K562 (cell line): ENCODE measurements at regions not wholly inside any gene's neighbourhood (a gene's known extent, or its start where the extent isn't known, plus 50 kb on each side); places are given as distances from the start of the nearest gene placed in this dataset.
"Not testable (repeated sequence)": the region's sequence is repeated elsewhere in the genome, so short reads cannot be mapped to it uniquely, and the experiment has no call there.

Source experiments
- ATAC-seq: fragments of 200-7000 bp; cut with Tn5 transposase; 3 replicates; pipeline ENCODE4 v1.9.1; 2020; ENCODE audit warnings: moderate library complexity
- BruUV-seq: library from RNA; stranded (reverse); fragments of 400-500 nt; replicated peaks from 2 replicates; lab custom pipeline; 2021; lab: Mats Ljungman, UMichigan
- CTCF ChIA-PET: fragments of 300-600 bp; formaldehyde crosslinking; extraction: SDS; loops from one replicate; lab custom pipeline; 2021; ENCODE audit warnings: low intra/inter-chr PET ratio; lab: Yijun Ruan, JAX
- POLR2A ChIA-PET: fragments of 300-600, 350-650 bp; sonication (Branson Sonifier 250); formaldehyde crosslinking; extraction: SDS; loops from one replicate; lab custom pipeline; 2021; ENCODE audit warnings: antibody characterized with exemption, inconsistent platforms; lab: Yijun Ruan, JAX
- DNase-seq, 4 experiments: peaks; one replicate each; pipeline versions ENCODE4 v3.0.0 to v3.0.0-alpha.2; 2011 to 2018; ENCODE audit warnings: low spot score in 3 of 4, mixed read lengths in 3 of 4; ENCODE audit errors: extremely low read depth in 1 of 4
- FAIRE-seq: peaks from 2 replicates; lab custom pipeline; 2011; peaks lifted over from hg19 to GRCh38; lab: Jason Lieb, UNC
- H2AFZ ChIP-seq: 2 replicates; pipeline ENCODE4 v1.6.0; 2011; ENCODE audit warnings: low read depth, low read length, control low read depth, inconsistent platforms
- H3K27ac ChIP-seq: fragments of 200-600 bp; 3 replicates; pipeline ENCODE4 v1.8.0; 2011; ENCODE audit warnings: low read depth, mild to moderate bottlenecking, control low read depth, inconsistent platforms, low read length, moderate library complexity, mixed read lengths; ENCODE audit errors: extremely low read depth
- H3K27me3 ChIP-seq, 2 experiments: fragments of 300-600 bp in 1 of 2; 2 replicates in 1 of 2; 3 replicates in 1 of 2; pipeline versions ENCODE4 v1.6.0 to v1.8.0; 2011; ENCODE audit warnings: inconsistent platforms in 2 of 2, low read length in 2 of 2, mild to moderate bottlenecking in 1 of 2, mixed read lengths in 1 of 2, moderate library complexity in 1 of 2; ENCODE audit not compliant: control insufficient read depth in 2 of 2, insufficient read depth in 2 of 2
- H3K36me3 ChIP-seq: fragments of 300-600 bp; 3 replicates; pipeline ENCODE4 v1.8.0; 2011; ENCODE audit warnings: mild to moderate bottlenecking, low read length, inconsistent platforms; ENCODE audit not compliant: control insufficient read depth, insufficient read depth
- H3K4me1 ChIP-seq, 2 experiments: fragments of 200-600 bp in 1 of 2; replicated peaks in 1 of 2; 2 replicates in 1 of 2; 3 replicates in 1 of 2; pipeline versions ENCODE4 v1.5.1 to v1.8.0; 2011; ENCODE audit warnings: inconsistent platforms in 2 of 2, low read length in 2 of 2, mild to moderate bottlenecking in 1 of 2, mixed read lengths in 1 of 2, moderate library complexity in 1 of 2; ENCODE audit not compliant: control insufficient read depth in 2 of 2, insufficient read depth in 2 of 2
- H3K4me2 ChIP-seq: 2 replicates; pipeline ENCODE4 v1.6.1; 2011; ENCODE audit warnings: low read length, control low read depth, inconsistent platforms, mixed read lengths; ENCODE audit not compliant: insufficient read depth
- H3K4me3 ChIP-seq: fragments of 200-600 bp; sonication (generic), shearing (Covaris generic); 2 replicates; pipeline ENCODE4 v1.5.1; 2016; ENCODE audit warnings: control low read depth, inconsistent platforms
- H3K79me2 ChIP-seq: fragments of 200-600 bp; 3 replicates; pipeline ENCODE4 v1.8.0; 2011; ENCODE audit warnings: low read length, inconsistent platforms; ENCODE audit not compliant: control insufficient read depth, insufficient read depth
- H3K9ac ChIP-seq, 2 experiments: 2 replicates each; pipeline versions ENCODE4 v1.6.0 to v1.6.1; 2011; ENCODE audit warnings: low read depth in 2 of 2, low read length in 2 of 2, control low read depth in 1 of 2, inconsistent platforms in 1 of 2, mild to moderate bottlenecking in 1 of 2, mixed read lengths in 1 of 2; ENCODE audit not compliant: insufficient read depth in 1 of 2
- H3K9me1 ChIP-seq: one replicate; pipeline ENCODE4 v1.6.0; 2011; ENCODE audit warnings: inconsistent platforms, mild to moderate bottlenecking, low read length, moderate library complexity; ENCODE audit not compliant: control insufficient read depth, insufficient read depth
- H3K9me3 ChIP-seq: replicated peaks from 2 replicates; pipeline ENCODE4 v1.5.1; 2011; ENCODE audit warnings: low read depth, low read length, inconsistent platforms; ENCODE audit not compliant: control insufficient read depth, insufficient read depth
- H4K20me1 ChIP-seq: replicated peaks from 2 replicates; pipeline ENCODE4 v1.6.1; 2011; ENCODE audit warnings: low read length, inconsistent platforms, mixed read lengths; ENCODE audit not compliant: control insufficient read depth, insufficient read depth
- ASH1L ChIP-seq: fragments of 450-650 bp; IDR thresholded peaks from 2 replicates; pipeline ENCODE4 v1.6.1; 2018; ENCODE audit warnings: borderline replicate concordance, mild to moderate bottlenecking, low read depth; ENCODE audit not compliant: partially characterized antibody
- C11orf30 ChIP-seq: fragments of 450-650 bp; IDR thresholded peaks from 2 replicates; pipeline ENCODE4 v1.6.1; 2016; ENCODE audit warnings: low read depth, mild to moderate bottlenecking
- CTBP1 ChIP-seq: fragments of 450-650 bp; IDR thresholded peaks from 2 replicates; pipeline ENCODE4 v1.6.1; 2016; ENCODE audit warnings: borderline replicate concordance
- MAFG ChIP-seq: fragments of 450-650 bp; conservative IDR thresholded peaks from 2 replicates; pipeline ENCODE4 v1.6.1; 2016; ENCODE audit warnings: missing genetic modification characterization, missing compliant biosample characterization
- ZNF316 ChIP-seq: fragments of 450-650 bp; IDR thresholded peaks from 2 replicates; pipeline ENCODE4 v1.6.1; 2016
- WGBS: fragments of 100-300 bp; shearing (Covaris generic); methylation state at CpG from one replicate; pipeline ENCODE4 v1.1.6; 2016; ENCODE audit warnings: low coverage, mixed read lengths; ENCODE audit not compliant: insufficient coverage; ENCODE audit errors: missing lambda C conversion rate; 5-methylcytosine and 5-hydroxymethylcytosine counted together
- in situ Hi-C: fragments of 300-500 bp; cut with MboI; formaldehyde crosslinking; loops from 4 replicates; pipeline ENCODE4 v1.15.0; 2018; ENCODE audit warnings: inconsistent platforms, mixed read lengths
- intact Hi-C: fragments of 100-400 bp; cut with micrococcal nuclease; formaldehyde crosslinking; loops from 2 replicates; pipeline ENCODE4 v1.14.2; 2022

GRCh38 chr9:106041920-106042319 is 347.6 kb downstream of the TMEM38B start:
- 0% methylated on average over 1 of the region's 1 CpG for WGBS

GRCh38 chr9:106051545-106051944 is 357.2 kb downstream of the TMEM38B start:
- WGBS = 0% methylated on average over 3 of the region's 3 CpGs
- Histone ChIP-seq H3K4me1 (no peaks in the 10 kb centered on the region), H3K9me3 (no peaks in the 10 kb centered on the region), H4K20me1 (no peaks in the 10 kb centered on the region), H3K36me3 (no peaks in the 10 kb centered on the region), H3K27ac (no peak overlapping the region), H3K79me2 (no peaks in the 10 kb centered on the region), H2AFZ (no peak overlapping the region), H3K4me2 (no peak overlapping the region), H3K9me1 (no peaks in the 10 kb centered on the region), H3K4me3 (no peak overlapping the region), H3K9ac (no peak overlapping the region), H3K27me3 (no peaks in the 10 kb centered on the region)
- POLR2A ChIA-PET = no interaction called here
- CTCF ChIA-PET = no interaction called here
- BruUV-seq = no TSS peak
- in situ Hi-C loops (no loop called here), intact Hi-C loops (no loop called here)
- no peak for FAIRE-seq
- ATAC-seq = no peak
- TF ChIP-seq ASH1L = no peak
- TF ChIP-seq CTBP1 = no peak
- DNase-seq = no peak

More at GRCh38 chr9:106041920-106042319, 347.6 kb downstream of the TMEM38B start:
- H3K4me2 ChIP-seq, H3K9ac ChIP-seq, H3K4me1 ChIP-seq, H2AFZ ChIP-seq, H3K27me3 ChIP-seq, ATAC-seq, H3K36me3 ChIP-seq, H3K27ac ChIP-seq, DNase-seq, POLR2A ChIA-PET, intact Hi-C loops, H4K20me1 ChIP-seq, H3K9me1 ChIP-seq, H3K79me2 ChIP-seq, in situ Hi-C loops, FAIRE-seq, H3K4me3 ChIP-seq, BruUV-seq, H3K9me3 ChIP-seq, CTCF ChIA-PET: not testable (repeated sequence)
- TF ChIP-seq MAFG (tag) (peak; percentile 50; the same call in 1 of the 2 replicates), ZNF316 (peak; percentile 35; the same call in 1 of the 2 replicates), C11orf30 (0 out of 2 replicates have a peak, but pooled peaks have one; percentile 19)
